ENCODE measurements at regions not wholly inside any gene's neighbourhood (a gene's known extent, or its start where the extent isn't known, plus 50 kb on each side); places are given as distances from the start of the nearest gene placed in this dataset.

DNA sequence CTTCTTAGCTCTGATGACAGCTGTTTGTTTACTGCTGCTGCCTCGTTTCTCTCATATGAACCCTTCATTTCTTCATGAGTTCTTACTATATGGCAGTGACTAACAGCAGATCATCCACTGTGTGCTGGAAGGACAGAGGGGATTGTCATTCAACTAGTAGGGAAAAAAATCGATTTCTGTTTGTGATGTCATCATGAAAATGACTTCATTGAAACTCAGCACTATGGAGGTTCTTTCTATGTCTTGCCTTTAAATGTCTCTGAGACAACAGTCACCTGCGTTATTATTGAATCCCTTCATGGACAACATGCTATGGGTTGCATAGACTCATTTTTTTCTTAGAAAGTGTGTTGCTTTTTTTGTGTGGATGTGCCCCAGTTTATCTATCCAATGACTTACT, 394.4 kb downstream of the DOK5 start (continued):
- TF ChIP-seq REST (IDR thresholded peaks at IDR 0.05; ENCODE audit: low read depth, low read length) (no peak), HDAC6 (IDR thresholded peaks at IDR 0.05; ENCODE audit: unreplicated experiment) (no peak), RELA (IDR thresholded peaks at IDR 0.05; ENCODE audit: borderline replicate concordance, partially characterized antibody) (no peak), HDAC2 (IDR thresholded peaks at IDR 0.05) (no peak), WRNIP1 (IDR thresholded peaks at IDR 0.05; ENCODE audit: borderline replicate concordance, low read depth, low read length) (no peak), EP300 (IDR thresholded peaks at IDR 0.05; ENCODE audit: borderline replicate concordance in 1 of 2, control insufficient read depth in 1 of 2, low read depth in 2 of 2, low read length in 2 of 2) (no peak), SP1 (IDR thresholded peaks at IDR 0.05; ENCODE audit: low read depth, low read length) (no peak)

DNA sequence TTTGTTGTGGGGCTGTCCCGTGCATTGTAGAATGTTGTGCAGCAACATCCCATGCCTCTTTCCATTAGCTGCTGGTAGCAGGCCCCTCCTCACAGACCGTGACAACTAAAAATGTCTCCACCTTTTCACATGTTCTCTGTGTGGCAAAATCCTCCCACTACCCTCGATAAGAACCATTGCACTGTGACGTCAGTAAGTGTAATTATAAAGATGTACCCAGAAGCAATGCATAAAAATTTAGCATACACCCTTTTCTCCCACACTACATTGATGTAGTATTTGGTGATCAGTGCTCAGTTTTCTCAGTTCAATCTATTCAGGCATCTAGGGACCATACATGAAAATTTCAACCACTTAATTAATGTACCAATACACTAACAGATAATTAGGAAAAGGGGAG, 389.9 kb downstream of the DOK5 start:
- H3K4me2 ChIP-seq (ENCODE audit: control insufficient read depth, insufficient read depth) = no peak overlapping the region
- ChIA-PET POLR2A (no interaction called here), CTCF (no interaction called here), RAD21 (ENCODE audit: unreplicated experiment) (no interaction called here), SMC1A (ENCODE audit: uncharacterized antibody, unreplicated experiment) (no interaction called here)
- no peak overlapping the region for H3K4me3 ChIP-seq
- no peak overlapping the region for H3K27ac ChIP-seq (ENCODE audit: control insufficient read depth, insufficient read depth)
- no peaks in the 10 kb centered on the region for H3K36me3 ChIP-seq (ENCODE audit: control insufficient read depth in 2 of 2, insufficient read depth in 2 of 2, low read length in 1 of 2)
- no peak overlapping the region for H3K9ac ChIP-seq (ENCODE audit: control insufficient read depth, insufficient read depth, low read length)
- intact Hi-C loops (cut with micrococcal nuclease; ENCODE audit: unreplicated experiment) (no loop called here), in situ Hi-C loops (cut with MboI) (no loop called here)
- ATAC-seq (no peak), DNase-seq (ENCODE audit: low read depth, low spot score) (no peak), FAIRE-seq (no peak)
- H3K79me2 ChIP-seq (ENCODE audit: control insufficient read depth, insufficient read depth, low read length) = no peaks in the 10 kb centered on the region
- no peaks in the 10 kb centered on the region for H3K27me3 ChIP-seq (replicated peaks in 1 of 2; ENCODE audit: control insufficient read depth in 2 of 2, insufficient read depth in 2 of 2, low read length in 1 of 2)
- no peaks in the 10 kb centered on the region for H4K20me1 ChIP-seq (ENCODE audit: control insufficient read depth, insufficient read depth)
- no TSS peak for BruUV-seq (replicated peaks)
- H2AFZ ChIP-seq (ENCODE audit: control insufficient read depth, low read depth, low read length) = no peak overlapping the region
- WGBS (ENCODE audit: insufficient coverage, insufficient replicate concordance, low lambda C conversion rate, missing lambda C conversion rate) = 7% methylated on average over 4 of the region's 4 CpGs
- H3K9me3 ChIP-seq (replicated peaks; ENCODE audit: control insufficient read depth, insufficient read depth, low read length) = no peaks in the 10 kb centered on the region
- H3K4me1 ChIP-seq (ENCODE audit: control insufficient read depth, insufficient read depth, low read length) = no peaks in the 10 kb centered on the region
- TF ChIP-seq SRF (IDR thresholded peaks at IDR 0.05; ENCODE audit: low read depth in 2 of 2, low read length in 2 of 2) (no peak), FOS (IDR thresholded peaks at IDR 0.05; ENCODE audit: borderline replicate concordance, extremely low read depth, insufficient read length) (no peak), TAF1 (IDR thresholded peaks at IDR 0.05; ENCODE audit: borderline replicate concordance, low read depth, low read length) (no peak), PAX5 (IDR thresholded peaks at IDR 0.05; ENCODE audit: borderline replicate concordance, low read depth, low read length) (no peak), HDGF (IDR thresholded peaks at IDR 0.05) (no peak), SREBF1 (IDR thresholded peaks at IDR 0.05; ENCODE audit: low read length) (no peak), RB1 (IDR thresholded peaks at IDR 0.05; ENCODE audit: borderline replicate concordance) (no peak), TBL1XR1 (IDR thresholded peaks at IDR 0.05; ENCODE audit: low read depth, low read length) (no peak)
- TF ChIP-seq, protein P1, sequence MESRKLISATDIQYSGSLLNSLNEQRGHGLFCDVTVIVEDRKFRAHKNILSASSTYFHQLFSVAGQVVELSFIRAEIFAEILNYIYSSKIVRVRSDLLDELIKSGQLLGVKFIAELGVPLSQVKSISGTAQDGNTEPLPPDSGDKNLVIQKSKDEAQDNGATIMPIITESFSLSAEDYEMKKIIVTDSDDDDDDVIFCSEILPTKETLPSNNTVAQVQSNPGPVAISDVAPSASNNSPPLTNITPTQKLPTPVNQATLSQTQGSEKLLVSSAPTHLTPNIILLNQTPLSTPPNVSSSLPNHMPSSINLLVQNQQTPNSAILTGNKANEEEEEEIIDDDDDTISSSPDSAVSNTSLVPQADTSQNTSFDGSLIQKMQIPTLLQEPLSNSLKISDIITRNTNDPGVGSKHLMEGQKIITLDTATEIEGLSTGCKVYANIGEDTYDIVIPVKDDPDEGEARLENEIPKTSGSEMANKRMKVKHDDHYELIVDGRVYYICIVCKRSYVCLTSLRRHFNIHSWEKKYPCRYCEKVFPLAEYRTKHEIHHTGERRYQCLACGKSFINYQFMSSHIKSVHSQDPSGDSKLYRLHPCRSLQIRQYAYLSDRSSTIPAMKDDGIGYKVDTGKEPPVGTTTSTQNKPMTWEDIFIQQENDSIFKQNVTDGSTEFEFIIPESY (IDR thresholded peaks at IDR 0.05) = no peak
- TF ChIP-seq, protein P2, sequence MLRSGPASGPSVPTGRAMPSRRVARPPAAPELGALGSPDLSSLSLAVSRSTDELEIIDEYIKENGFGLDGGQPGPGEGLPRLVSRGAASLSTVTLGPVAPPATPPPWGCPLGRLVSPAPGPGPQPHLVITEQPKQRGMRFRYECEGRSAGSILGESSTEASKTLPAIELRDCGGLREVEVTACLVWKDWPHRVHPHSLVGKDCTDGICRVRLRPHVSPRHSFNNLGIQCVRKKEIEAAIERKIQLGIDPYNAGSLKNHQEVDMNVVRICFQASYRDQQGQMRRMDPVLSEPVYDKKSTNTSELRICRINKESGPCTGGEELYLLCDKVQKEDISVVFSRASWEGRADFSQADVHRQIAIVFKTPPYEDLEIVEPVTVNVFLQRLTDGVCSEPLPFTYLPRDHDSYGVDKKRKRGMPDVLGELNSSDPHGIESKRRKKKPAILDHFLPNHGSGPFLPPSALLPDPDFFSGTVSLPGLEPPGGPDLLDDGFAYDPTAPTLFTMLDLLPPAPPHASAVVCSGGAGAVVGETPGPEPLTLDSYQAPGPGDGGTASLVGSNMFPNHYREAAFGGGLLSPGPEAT (IDR thresholded peaks at IDR 0.05; ENCODE audit: low read depth) = no peak

Data from GM12878 (cell line).